Neural cell (in vitro differentiated cells): ENCODE measurements at regions not wholly inside any gene's neighbourhood (a gene's known extent, or its start where the extent isn't known, plus 50 kb on each side); places are given as distances from the start of the nearest gene placed in this dataset.

Experiments
- H2AFZ ChIP-seq: fragments of 200-600, 300-800 bp; sonication (generic), shearing (Covaris generic); 2 replicates; pipeline ENCODE4 v1.6.0; 2014; ENCODE audit warnings: low read depth, mild to moderate bottlenecking, antibody characterized with exemption, low read length, moderate library complexity
- H3F3A ChIP-seq: fragments of 200-600 bp; shearing (Covaris generic); 2 replicates; pipeline ENCODE4 v1.6.1; 2016; ENCODE audit warnings: mild to moderate bottlenecking, moderate library complexity, mixed read lengths, antibody characterized with exemption, low read length; ENCODE audit not compliant: insufficient read depth, poor library complexity, severe bottlenecking
- H3K27ac ChIP-seq: fragments of 200-600, 300-800 bp; sonication (generic), shearing (Covaris generic); 2 replicates; pipeline ENCODE4 v1.5.1; 2014; ENCODE audit warnings: mild to moderate bottlenecking, low read length, moderate library complexity
- H3K27me3 ChIP-seq: fragments of 300-800, 200-600 bp; sonication (generic), shearing (Covaris generic); 2 replicates; pipeline ENCODE4 v1.6.0; 2014; ENCODE audit warnings: mild to moderate bottlenecking, low read depth, low read length, moderate library complexity; ENCODE audit not compliant: insufficient read depth
- H3K36me3 ChIP-seq: fragments of 300-800, 200-600 bp; sonication (generic), shearing (Covaris generic); 2 replicates; pipeline ENCODE4 v1.5.1; 2014; ENCODE audit warnings: mild to moderate bottlenecking, antibody characterized with exemption, low read length, moderate library complexity; ENCODE audit not compliant: insufficient read depth
- H3K4me2 ChIP-seq: fragments of 300-800, 200-600 bp; sonication (generic), shearing (Covaris generic); 2 replicates; pipeline ENCODE4 v1.6.0; 2014; ENCODE audit warnings: mild to moderate bottlenecking, low read length
- H3K4me3 ChIP-seq: fragments of 300-800, 200-600 bp; sonication (generic), shearing (Covaris generic); 2 replicates; pipeline ENCODE4 v1.5.1; 2014; ENCODE audit warnings: mild to moderate bottlenecking, low read length, moderate library complexity
- H3K79me2 ChIP-seq: fragments of 200-600 bp; shearing (Covaris generic); replicated peaks from 2 replicates; pipeline ENCODE4 v1.6.0; 2014; ENCODE audit warnings: mild to moderate bottlenecking, low read length, moderate library complexity; ENCODE audit not compliant: insufficient read depth
- H3K9ac ChIP-seq: fragments of 300-800, 200-600 bp; sonication (generic), shearing (Covaris generic); 2 replicates; pipeline ENCODE4 v1.6.1; 2016; ENCODE audit warnings: mild to moderate bottlenecking, low read length, mixed read lengths
- H3K9me2 ChIP-seq: fragments of 200-600 bp; shearing (Covaris generic); 2 replicates; pipeline ENCODE4 v1.6.1; 2016; ENCODE audit warnings: mild to moderate bottlenecking, low read length, mixed read lengths; ENCODE audit not compliant: insufficient read depth
- H3K9me3 ChIP-seq: fragments of 200-600, 300-800 bp; sonication (generic), shearing (Covaris generic); 2 replicates; pipeline ENCODE4 v1.6.1; 2016; ENCODE audit warnings: mild to moderate bottlenecking, mixed run types, low read length, moderate library complexity, mixed read lengths
- H4K20me1 ChIP-seq: fragments of 200-600 bp; shearing (Covaris generic); 2 replicates; pipeline ENCODE4 v1.6.1; 2016; ENCODE audit warnings: mild to moderate bottlenecking, mixed run types; ENCODE audit not compliant: insufficient read depth
- EP300 ChIP-seq: fragments of 450-650 bp; conservative IDR thresholded peaks from 2 replicates; pipeline ENCODE4 v1.6.1; 2014; ENCODE audit warnings: antibody characterized with exemption, mild to moderate bottlenecking, moderate library complexity; ENCODE audit not compliant: poor library complexity, severe bottlenecking
- EZH2 ChIP-seq: fragments of 200-600, 300-800 bp; shearing (Covaris generic), sonication (generic); IDR thresholded peaks from 2 replicates; pipeline ENCODE4 v1.6.1; 2014; ENCODE audit warnings: antibody characterized with exemption, low read length, borderline replicate concordance, mild to moderate bottlenecking; ENCODE audit not compliant: insufficient read depth, poor library complexity, severe bottlenecking
- MXI1 ChIP-seq: fragments of 450-650 bp; conservative IDR thresholded peaks from 2 replicates; pipeline ENCODE4 v1.6.1; 2014; ENCODE audit warnings: antibody characterized with exemption, mild to moderate bottlenecking; ENCODE audit not compliant: poor library complexity, severe bottlenecking
- POLR2AphosphoS5 ChIP-seq: IDR thresholded peaks from 2 replicates; pipeline ENCODE4 v1.6.1; 2012
- RAD21 ChIP-seq: fragments of 450-650 bp; conservative IDR thresholded peaks from 2 replicates; pipeline ENCODE4 v1.6.1; 2014; ENCODE audit warnings: antibody characterized with exemption, mild to moderate bottlenecking, moderate library complexity
- REST ChIP-seq: IDR thresholded peaks from 2 replicates; pipeline ENCODE4 v1.6.1; 2012; ENCODE audit warnings: borderline replicate concordance
- SMC3 ChIP-seq: fragments of 450-650 bp; conservative IDR thresholded peaks from 2 replicates; pipeline ENCODE4 v1.6.1; 2014; ENCODE audit warnings: antibody characterized with exemption, mild to moderate bottlenecking, moderate library complexity; ENCODE audit not compliant: poor library complexity
- TAF1 ChIP-seq: IDR thresholded peaks from 2 replicates; pipeline ENCODE4 v1.6.1; 2012; ENCODE audit warnings: low read depth
- TF ChIP-seq, protein P1 (sequence below): fragments of 450-650 bp; IDR thresholded peaks from 2 replicates; pipeline ENCODE4 v1.5.1; 2014; ENCODE audit warnings: antibody characterized with exemption, mild to moderate bottlenecking, moderate library complexity; ENCODE audit not compliant: poor library complexity, severe bottlenecking

- no peaks in the 10 kb centered on the region for H3K27me3 ChIP-seq
- no peaks in the 10 kb centered on the region for H3K79me2 ChIP-seq
- no peak overlapping the region for H3K4me3 ChIP-seq
- no peak overlapping the region for H3K9ac ChIP-seq
- no peak for TF ChIP-seq REST
- TF ChIP-seq EZH2, result no peak
- TF ChIP-seq MXI1, result no peak
- no peak for TF ChIP-seq EP300
- TF ChIP-seq POLR2AphosphoS5, result no peak
- no peak for TF ChIP-seq RAD21
- TF ChIP-seq, protein P1, sequence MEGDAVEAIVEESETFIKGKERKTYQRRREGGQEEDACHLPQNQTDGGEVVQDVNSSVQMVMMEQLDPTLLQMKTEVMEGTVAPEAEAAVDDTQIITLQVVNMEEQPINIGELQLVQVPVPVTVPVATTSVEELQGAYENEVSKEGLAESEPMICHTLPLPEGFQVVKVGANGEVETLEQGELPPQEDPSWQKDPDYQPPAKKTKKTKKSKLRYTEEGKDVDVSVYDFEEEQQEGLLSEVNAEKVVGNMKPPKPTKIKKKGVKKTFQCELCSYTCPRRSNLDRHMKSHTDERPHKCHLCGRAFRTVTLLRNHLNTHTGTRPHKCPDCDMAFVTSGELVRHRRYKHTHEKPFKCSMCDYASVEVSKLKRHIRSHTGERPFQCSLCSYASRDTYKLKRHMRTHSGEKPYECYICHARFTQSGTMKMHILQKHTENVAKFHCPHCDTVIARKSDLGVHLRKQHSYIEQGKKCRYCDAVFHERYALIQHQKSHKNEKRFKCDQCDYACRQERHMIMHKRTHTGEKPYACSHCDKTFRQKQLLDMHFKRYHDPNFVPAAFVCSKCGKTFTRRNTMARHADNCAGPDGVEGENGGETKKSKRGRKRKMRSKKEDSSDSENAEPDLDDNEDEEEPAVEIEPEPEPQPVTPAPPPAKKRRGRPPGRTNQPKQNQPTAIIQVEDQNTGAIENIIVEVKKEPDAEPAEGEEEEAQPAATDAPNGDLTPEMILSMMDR, result no peak
- no peak for TF ChIP-seq TAF1
- no peak for TF ChIP-seq SMC3
- H3K36me3 ChIP-seq, result no peaks in the 10 kb centered on the region
- no peaks in the 10 kb centered on the region for H4K20me1 ChIP-seq
- H3K4me2 ChIP-seq, result no peak overlapping the region
- H3K9me2 ChIP-seq, result no peaks in the 10 kb centered on the region
- no peaks in the 10 kb centered on the region for H3K9me3 ChIP-seq
- H3F3A ChIP-seq, result no peaks in the 10 kb centered on the region
- H2AFZ ChIP-seq, result no peak overlapping the region
- no peak overlapping the region for H3K27ac ChIP-seq
Measured at GRCh38 chr1:193472838-193473398, 286.5 kb upstream of the B3GALT2 start.

- no peak overlapping the region for H3K9ac ChIP-seq
- H2AFZ ChIP-seq, result no peak overlapping the region
- H3K27ac ChIP-seq, result no peak overlapping the region
- no peaks in the 10 kb centered on the region for H3K9me3 ChIP-seq
- H3F3A ChIP-seq, result no peaks in the 10 kb centered on the region
- H3K4me2 ChIP-seq, result no peak overlapping the region
- H3K27me3 ChIP-seq, result no peaks in the 10 kb centered on the region
- H3K9me2 ChIP-seq, result no peaks in the 10 kb centered on the region
- TF ChIP-seq TAF1 (no peak), REST (no peak), POLR2AphosphoS5 (no peak), EP300 (no peak), SMC3 (no peak), EZH2 (no peak), RAD21 (no peak), MXI1 (no peak)
- TF ChIP-seq, protein P1, result no peak
- no peaks in the 10 kb centered on the region for H4K20me1 ChIP-seq
- no peaks in the 10 kb centered on the region for H3K36me3 ChIP-seq
- H3K79me2 ChIP-seq, result no peaks in the 10 kb centered on the region
- no peak overlapping the region for H3K4me3 ChIP-seq
Measured at GRCh38 chr1:193472430-193472829, 286.0 kb upstream of the B3GALT2 start.
